ENCODE measurements at regions not wholly inside any gene's neighbourhood (a gene's known extent, or its start where the extent isn't known, plus 50 kb on each side); places are given as distances from the start of the nearest gene placed in this dataset.

- TF ChIP-seq, protein P1, sequence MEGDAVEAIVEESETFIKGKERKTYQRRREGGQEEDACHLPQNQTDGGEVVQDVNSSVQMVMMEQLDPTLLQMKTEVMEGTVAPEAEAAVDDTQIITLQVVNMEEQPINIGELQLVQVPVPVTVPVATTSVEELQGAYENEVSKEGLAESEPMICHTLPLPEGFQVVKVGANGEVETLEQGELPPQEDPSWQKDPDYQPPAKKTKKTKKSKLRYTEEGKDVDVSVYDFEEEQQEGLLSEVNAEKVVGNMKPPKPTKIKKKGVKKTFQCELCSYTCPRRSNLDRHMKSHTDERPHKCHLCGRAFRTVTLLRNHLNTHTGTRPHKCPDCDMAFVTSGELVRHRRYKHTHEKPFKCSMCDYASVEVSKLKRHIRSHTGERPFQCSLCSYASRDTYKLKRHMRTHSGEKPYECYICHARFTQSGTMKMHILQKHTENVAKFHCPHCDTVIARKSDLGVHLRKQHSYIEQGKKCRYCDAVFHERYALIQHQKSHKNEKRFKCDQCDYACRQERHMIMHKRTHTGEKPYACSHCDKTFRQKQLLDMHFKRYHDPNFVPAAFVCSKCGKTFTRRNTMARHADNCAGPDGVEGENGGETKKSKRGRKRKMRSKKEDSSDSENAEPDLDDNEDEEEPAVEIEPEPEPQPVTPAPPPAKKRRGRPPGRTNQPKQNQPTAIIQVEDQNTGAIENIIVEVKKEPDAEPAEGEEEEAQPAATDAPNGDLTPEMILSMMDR (IDR thresholded peaks at IDR 0.05) = no peak
Observed at GRCh38 chr18:28406533-28406932, 229.6 kb upstream of the CDH2 start.

GRCh38 chr18:28404694-28405093 is 227.8 kb upstream of the CDH2 start:
- TF ChIP-seq, protein P1 (IDR thresholded peaks at IDR 0.05) = no peak

GRCh38 chr18:28399781-28400362 is 222.9 kb upstream of the CDH2 start:
- TF ChIP-seq, protein P1 (IDR thresholded peaks at IDR 0.05) = no peak

DNA sequence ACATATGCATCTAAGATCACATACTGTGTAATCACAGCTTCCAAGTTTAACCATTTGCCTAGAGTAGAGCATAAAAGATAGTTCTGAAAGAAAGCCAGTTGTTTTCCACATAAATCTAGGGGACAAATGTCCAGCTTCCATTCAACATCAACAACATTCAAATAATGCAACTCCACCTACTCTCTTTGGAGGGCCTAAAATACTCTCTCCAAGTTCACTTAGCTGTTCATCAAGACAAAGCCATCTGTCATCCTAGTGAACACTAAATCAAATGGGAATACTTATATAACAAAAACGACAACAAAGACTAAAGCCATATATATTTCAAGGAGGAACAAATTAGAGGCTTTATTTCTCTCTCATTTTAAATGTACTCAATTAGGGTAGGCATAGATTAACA is 221.5 kb upstream of the CDH2 start:
- TF ChIP-seq, protein P1 (IDR thresholded peaks at IDR 0.05) = no peak

DNA sequence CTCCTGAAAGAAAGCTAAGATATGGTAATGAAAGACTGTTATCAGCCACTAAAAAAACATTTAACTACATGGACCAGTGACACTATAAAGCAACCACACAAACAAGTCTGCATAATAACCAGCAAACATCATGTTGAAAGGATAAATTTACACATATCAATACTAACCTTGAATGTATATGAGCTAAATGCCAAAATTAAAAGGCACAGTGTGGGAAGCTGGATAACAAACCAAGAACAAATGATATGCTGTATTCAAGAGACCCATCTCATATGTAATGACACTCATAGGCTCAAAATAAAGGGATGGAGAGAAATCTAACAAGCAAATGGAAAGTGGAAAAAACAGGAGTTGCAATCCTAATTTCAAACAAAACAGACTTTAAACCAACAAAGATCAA is 213.1 kb upstream of the CDH2 start:
- TF ChIP-seq, protein P1 (IDR thresholded peaks at IDR 0.05) = no peak

DNA sequence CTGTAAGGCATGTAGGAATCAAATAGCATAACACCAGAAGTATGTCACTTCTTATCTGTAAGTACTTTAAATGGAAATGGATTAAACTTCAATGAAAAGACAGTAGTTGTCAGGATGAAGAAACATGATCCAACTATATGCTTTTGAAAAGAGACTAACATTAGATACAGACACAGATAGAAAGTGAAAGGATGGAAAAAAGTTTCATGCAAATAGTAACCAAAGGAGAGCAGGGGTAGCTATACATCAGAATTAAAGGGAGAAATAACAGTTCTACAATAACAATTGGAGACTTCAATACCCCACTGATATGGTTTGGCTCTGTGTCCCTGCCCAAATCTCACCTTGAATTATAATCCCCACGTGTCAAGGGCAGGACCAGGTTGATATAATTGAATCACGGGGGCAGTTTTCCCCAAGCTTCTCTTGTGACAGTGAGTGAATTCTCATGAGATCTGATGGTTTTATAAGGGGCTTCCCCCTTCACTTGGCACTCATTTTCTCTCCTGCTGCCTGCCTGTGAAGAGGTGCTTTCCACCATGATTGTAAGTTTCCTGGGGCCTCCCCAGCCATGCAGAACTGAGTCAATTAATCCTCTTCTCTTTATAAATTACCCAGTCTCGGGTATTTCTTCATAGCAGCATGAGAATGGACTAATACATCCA is 205.4 kb upstream of the CDH2 start:
- TF ChIP-seq, protein P1 (IDR thresholded peaks at IDR 0.05) = no peak

DNA sequence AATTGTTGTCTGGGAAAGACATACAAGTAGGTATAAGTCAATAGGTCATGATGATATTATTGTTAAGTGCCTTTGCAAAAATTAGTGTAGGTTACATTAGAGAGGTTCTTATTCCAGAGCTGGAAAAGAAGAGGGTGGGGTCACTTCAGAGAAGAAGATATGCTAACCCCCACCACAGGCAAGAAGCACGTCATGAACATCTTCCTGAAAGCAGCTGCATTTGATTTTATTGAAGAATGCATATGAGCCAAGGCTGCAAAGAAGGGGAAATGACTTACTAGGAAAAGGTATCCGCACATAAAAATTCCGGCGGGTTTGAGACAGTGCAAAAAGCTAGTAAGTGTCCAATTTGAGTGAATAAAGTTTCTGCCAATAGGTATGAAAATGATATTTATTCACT is 195.3 kb upstream of the CDH2 start:
- TF ChIP-seq, protein P1 (IDR thresholded peaks at IDR 0.05) = no peak
